ENCODE measurements at regions not wholly inside any gene's neighbourhood (a gene's known extent, or its start where the extent isn't known, plus 50 kb on each side); places are given as distances from the start of the nearest gene placed in this dataset.

GRCh38 chr6:45773906-45774305 lies 241.8 kb downstream of the CLIC5 start:
- no peak overlapping the region for H3K4me2 ChIP-seq (ENCODE audit: low read length)
- H3F3A ChIP-seq (ENCODE audit: insufficient read depth, low read length): no peaks in the 10 kb centered on the region
- no peaks in the 10 kb centered on the region for H3K4me1 ChIP-seq (ENCODE audit: insufficient read depth, low read length, severe bottlenecking)
- H3K27me3 ChIP-seq (ENCODE audit: insufficient read depth, low read length): no peaks in the 10 kb centered on the region
- no peak overlapping the region for H2AFZ ChIP-seq (ENCODE audit: low read length)
- H4K20me1 ChIP-seq (ENCODE audit: insufficient read depth, low read length): no peaks in the 10 kb centered on the region
- H3K36me3 ChIP-seq (ENCODE audit: insufficient read depth, low read length): no peaks in the 10 kb centered on the region
- H3K27ac ChIP-seq (ENCODE audit: low read depth, low read length, poor library complexity, severe bottlenecking): no peak overlapping the region
- H3K9me2 ChIP-seq (ENCODE audit: low read depth, low read length): no peaks in the 10 kb centered on the region
- H3K4me3 ChIP-seq (ENCODE audit: low read depth, low read length, poor library complexity, severe bottlenecking): no peak overlapping the region
- no peak overlapping the region for H3K9ac ChIP-seq (ENCODE audit: low read length)
- TF ChIP-seq, protein P1, sequence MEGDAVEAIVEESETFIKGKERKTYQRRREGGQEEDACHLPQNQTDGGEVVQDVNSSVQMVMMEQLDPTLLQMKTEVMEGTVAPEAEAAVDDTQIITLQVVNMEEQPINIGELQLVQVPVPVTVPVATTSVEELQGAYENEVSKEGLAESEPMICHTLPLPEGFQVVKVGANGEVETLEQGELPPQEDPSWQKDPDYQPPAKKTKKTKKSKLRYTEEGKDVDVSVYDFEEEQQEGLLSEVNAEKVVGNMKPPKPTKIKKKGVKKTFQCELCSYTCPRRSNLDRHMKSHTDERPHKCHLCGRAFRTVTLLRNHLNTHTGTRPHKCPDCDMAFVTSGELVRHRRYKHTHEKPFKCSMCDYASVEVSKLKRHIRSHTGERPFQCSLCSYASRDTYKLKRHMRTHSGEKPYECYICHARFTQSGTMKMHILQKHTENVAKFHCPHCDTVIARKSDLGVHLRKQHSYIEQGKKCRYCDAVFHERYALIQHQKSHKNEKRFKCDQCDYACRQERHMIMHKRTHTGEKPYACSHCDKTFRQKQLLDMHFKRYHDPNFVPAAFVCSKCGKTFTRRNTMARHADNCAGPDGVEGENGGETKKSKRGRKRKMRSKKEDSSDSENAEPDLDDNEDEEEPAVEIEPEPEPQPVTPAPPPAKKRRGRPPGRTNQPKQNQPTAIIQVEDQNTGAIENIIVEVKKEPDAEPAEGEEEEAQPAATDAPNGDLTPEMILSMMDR (IDR thresholded peaks at IDR 0.05; ENCODE audit: low read length): no peak
- TF ChIP-seq EZH2 (IDR thresholded peaks at IDR 0.05; ENCODE audit: borderline replicate concordance, low read length): no peak
- no peaks in the 10 kb centered on the region for H3K9me3 ChIP-seq (ENCODE audit: low read length)
- H3K79me2 ChIP-seq (ENCODE audit: insufficient read depth, low read length): no peaks in the 10 kb centered on the region

DNA sequence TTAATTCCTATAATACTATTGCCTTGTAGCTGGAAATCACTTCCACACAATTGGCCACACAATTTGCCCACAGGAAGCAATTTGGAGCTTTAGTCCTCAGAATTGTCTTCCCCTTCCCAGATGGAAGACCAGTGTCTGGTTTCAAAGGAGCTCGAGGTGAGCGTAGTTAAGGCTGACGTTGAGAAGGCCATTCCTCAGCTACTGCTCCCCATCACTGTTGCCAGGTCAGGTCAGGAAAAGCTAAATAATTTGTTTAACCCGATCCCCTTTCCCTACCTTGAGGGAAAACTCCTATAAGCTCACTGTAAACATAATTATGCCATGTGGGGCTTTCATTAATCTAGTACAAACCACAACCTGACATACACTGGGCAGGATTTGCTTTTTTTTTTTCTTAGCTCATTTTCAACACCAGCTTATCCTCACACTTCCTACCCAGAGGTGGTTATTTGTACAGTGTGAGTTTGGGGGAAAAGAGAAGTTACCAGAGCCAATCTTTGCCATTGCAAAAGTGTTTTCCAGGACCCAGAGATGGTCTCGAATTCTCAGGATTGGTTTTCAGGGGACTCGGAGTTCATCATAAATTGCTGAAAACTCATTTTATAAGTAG lies 242.7 kb downstream of the CLIC5 start:
- Histone ChIP-seq H3K79me2 (ENCODE audit: insufficient read depth, low read length) (no peaks in the 10 kb centered on the region), H3K4me1 (ENCODE audit: insufficient read depth, low read length, severe bottlenecking) (no peaks in the 10 kb centered on the region), H3K9ac (ENCODE audit: low read length) (no peak overlapping the region), H3K27ac (ENCODE audit: low read depth, low read length, poor library complexity, severe bottlenecking) (no peak overlapping the region), H2AFZ (ENCODE audit: low read length) (no peak overlapping the region), H3F3A (ENCODE audit: insufficient read depth, low read length) (no peaks in the 10 kb centered on the region), H3K36me3 (ENCODE audit: insufficient read depth, low read length) (no peaks in the 10 kb centered on the region), H3K4me2 (ENCODE audit: low read length) (no peak overlapping the region), H3K9me3 (ENCODE audit: low read length) (no peaks in the 10 kb centered on the region), H4K20me1 (ENCODE audit: insufficient read depth, low read length) (no peaks in the 10 kb centered on the region), H3K4me3 (ENCODE audit: low read depth, low read length, poor library complexity, severe bottlenecking) (no peak overlapping the region), H3K27me3 (ENCODE audit: insufficient read depth, low read length) (no peaks in the 10 kb centered on the region), H3K9me2 (ENCODE audit: low read depth, low read length) (no peaks in the 10 kb centered on the region)
- TF ChIP-seq EZH2 (IDR thresholded peaks at IDR 0.05; ENCODE audit: borderline replicate concordance, low read length): no peak
- TF ChIP-seq, protein P1 (IDR thresholded peaks at IDR 0.05; ENCODE audit: low read length): no peak

GRCh38 chr6:45772051-45772450 lies 243.6 kb downstream of the CLIC5 start:
- Histone ChIP-seq H3K36me3 (ENCODE audit: insufficient read depth, low read length) (no peaks in the 10 kb centered on the region), H4K20me1 (ENCODE audit: insufficient read depth, low read length) (no peaks in the 10 kb centered on the region), H3K79me2 (ENCODE audit: insufficient read depth, low read length) (no peaks in the 10 kb centered on the region), H3K4me1 (ENCODE audit: insufficient read depth, low read length, severe bottlenecking) (no peaks in the 10 kb centered on the region), H3K4me2 (ENCODE audit: low read length) (no peak overlapping the region), H3K27ac (ENCODE audit: low read depth, low read length, poor library complexity, severe bottlenecking) (no peak overlapping the region), H3K9me2 (ENCODE audit: low read depth, low read length) (no peaks in the 10 kb centered on the region), H3K9ac (ENCODE audit: low read length) (no peak overlapping the region), H3K27me3 (ENCODE audit: insufficient read depth, low read length) (no peaks in the 10 kb centered on the region), H3F3A (ENCODE audit: insufficient read depth, low read length) (no peaks in the 10 kb centered on the region), H3K9me3 (ENCODE audit: low read length) (no peaks in the 10 kb centered on the region), H2AFZ (ENCODE audit: low read length) (no peak overlapping the region), H3K4me3 (ENCODE audit: low read depth, low read length, poor library complexity, severe bottlenecking) (no peak overlapping the region)
- TF ChIP-seq, protein P1 (IDR thresholded peaks at IDR 0.05; ENCODE audit: low read length): no peak
- TF ChIP-seq EZH2 (IDR thresholded peaks at IDR 0.05; ENCODE audit: borderline replicate concordance, low read length): no peak
